Pancreas (tissue), 10 donors: ENCODE measurements at regions not wholly inside any gene's neighbourhood (a gene's known extent, or its start where the extent isn't known, plus 50 kb on each side); places are given as distances from the start of the nearest gene placed in this dataset.

Experiments used
- ATAC-seq, 4 donors: fragments of 200-7000 bp; cut with Tn5 transposase; one replicate each; pipeline versions ENCODE4 v1.8.0 to v1.9.1; 2020; ENCODE audit warnings: mild to moderate bottlenecking in 4 of 4, moderate library complexity in 4 of 4
- DNase-seq, 6 donors: peaks; one replicate each; pipeline ENCODE4 v3.0.0-alpha.2; 2020
- FAIRE-seq: peaks from 2 replicates; lab custom pipeline; 2012; peaks lifted over from hg19 to GRCh38; lab: Jason Lieb, UNC
- H3K27ac ChIP-seq, 4 donors: fragments of 200-600 bp; sonication (generic); 1 replicate in 3 of 4; 2 replicates in 1 of 4; pipeline versions ENCODE4 v1.5.0 to v1.8.0; 2020
- H3K27me3 ChIP-seq, 4 donors: fragments of 200-600 bp; one replicate each; pipeline ENCODE4 v1.8.0; 2021
- H3K36me3 ChIP-seq, 3 donors: fragments of 200-600 bp; sonication (generic) in 1 of 3; one replicate each; pipeline versions ENCODE4 v1.5.0 to v1.8.0; 2020 to 2021
- H3K4me1 ChIP-seq, 3 donors: fragments of 200-600 bp; one replicate each; pipeline ENCODE4 v1.8.0; 2021
- H3K4me3 ChIP-seq, 4 donors: fragments of 200-600 bp; sonication (generic) in 2 of 4; one replicate each; pipeline versions ENCODE4 v1.5.0 to v1.8.0; 2020 to 2021
- H3K9me3 ChIP-seq, 4 donors: fragments of 200-600 bp; one replicate each; pipeline ENCODE4 v1.8.0; 2021
- CTCF ChIP-seq, 4 donors: fragments of 200-600 bp; sonication (generic) in 3 of 4; IDR thresholded peaks; one replicate each; pipeline versions ENCODE4 v1.5.0 to v1.8.0; 2021; ENCODE audit warnings: antibody characterized with exemption in 4 of 4
- WGBS, 2 donors: extraction: QIAGEN DNeasy Blood & Tissue Kit; methylation state at CpG; one replicate each; pipeline ENCODE4 v1.1.7; 2013; 5-methylcytosine and 5-hydroxymethylcytosine counted together
- intact Hi-C, 3 donors: fragments of 100-400 bp; cut with DNase I; formaldehyde crosslinking; loops; one replicate each; pipeline versions ENCODE4 v1.11.1 to v1.14.2; 2022
- donor health status: healthy with polysubstance abuse.
- donor health status: DM: no; HTN: no; CAD: no; lungs with moderate emphysema.
- donor health status: DM: no; HTN: no; CAD: no.
- donor health status: control.
- donor health status: control.
- donor health status: Bipolar disorder and iron deficiency.
- donor health status: DM: yes; HTN: yes; CAD: no.
- donor health status: DM: no; HTN: no; CAD: no.
- donor health status: DM: no; HTN: no; CAD: no.
- donor health status: DM: yes; HTN: yes; CAD: no.

- intact Hi-C loops: no loop called here
- WGBS, 2 donors: 68 to 70% methylated on average over 7 of the region's 7 CpGs
- TF ChIP-seq CTCF (IDR thresholded peaks at IDR 0.05): no peak
- H3K27me3 ChIP-seq: no peaks in the 10 kb centered on the region
- no peak for FAIRE-seq
- H3K4me3 ChIP-seq: no peak overlapping the region
- peak in 1 of 6 donors; percentile 39 for DNase-seq
- peaks cover 0 to 4% (median 3%) of the 10 kb centered on the region in 3 donors for H3K4me1 ChIP-seq
- H3K27ac ChIP-seq: no peak overlapping the region
- ATAC-seq: no peak
- H3K9me3 ChIP-seq: no peaks in the 10 kb centered on the region
- H3K36me3 ChIP-seq: no peaks in the 10 kb centered on the region
Observed at GRCh38 chr9:113753398-113754119, 122.5 kb upstream of the ZNF618 start.

- Histone ChIP-seq H3K27ac (no peak overlapping the region), H3K4me3 (no peak overlapping the region), H3K27me3 (no peaks in the 10 kb centered on the region), H3K9me3 (no peaks in the 10 kb centered on the region), H3K4me1 (peaks cover 0 to 4% (median 3%) of the 10 kb centered on the region in 3 donors), H3K36me3 (no peaks in the 10 kb centered on the region)
- no peak for DNase-seq
- intact Hi-C loops: no loop called here
- no peak for TF ChIP-seq CTCF (IDR thresholded peaks at IDR 0.05)
- no peak for FAIRE-seq
- WGBS, 2 donors: 90 to 96% methylated on average over 2 of the region's 2 CpGs
- ATAC-seq: no peak
Observed at GRCh38 chr9:113754739-113755138, 121.4 kb upstream of the ZNF618 start.

GRCh38 chr9:113755433-113755832 is 120.7 kb upstream of the ZNF618 start:
- Histone ChIP-seq H3K9me3 (no peaks in the 10 kb centered on the region), H3K36me3 (no peaks in the 10 kb centered on the region), H3K27ac (no peak overlapping the region), H3K27me3 (no peaks in the 10 kb centered on the region), H3K4me3 (no peak overlapping the region), H3K4me1 (peaks cover 0 to 4% (median 3%) of the 10 kb centered on the region in 3 donors)
- no peak for FAIRE-seq
- peak; percentile 48 to 79 (median 60) for ATAC-seq
- WGBS, 2 donors: 20 to 24% methylated on average over 4 of the region's 4 CpGs
- DNase-seq: no peak
- TF ChIP-seq CTCF (IDR thresholded peaks at IDR 0.05): no peak
- intact Hi-C loops: no loop called here

GRCh38 chr9:113756476-113757192 is 119.5 kb upstream of the ZNF618 start:
- Histone ChIP-seq H3K36me3 (no peaks in the 10 kb centered on the region), H3K27ac (no peak overlapping the region), H3K4me1 (peaks cover 0 to 4% (median 3%) of the 10 kb centered on the region in 3 donors), H3K9me3 (no peaks in the 10 kb centered on the region), H3K4me3 (no peak overlapping the region), H3K27me3 (no peaks in the 10 kb centered on the region)
- ATAC-seq: no peak
- no peak for TF ChIP-seq CTCF (IDR thresholded peaks at IDR 0.05)
- intact Hi-C loops: no loop called here
- 95 to 96% methylated on average over 3 of the region's 3 CpGs for WGBS, 2 donors
- DNase-seq: no peak
- no peak for FAIRE-seq

- no peaks in the 10 kb centered on the region for H3K9me3 ChIP-seq
- H3K27ac ChIP-seq: no peak overlapping the region
- ATAC-seq (no peak), DNase-seq (no peak), FAIRE-seq (no peak)
- intact Hi-C loops: no loop called here
- no peaks in the 10 kb centered on the region for H3K27me3 ChIP-seq
- H3K36me3 ChIP-seq: no peaks in the 10 kb centered on the region
- no peak for TF ChIP-seq CTCF (IDR thresholded peaks at IDR 0.05)
- no peaks in the 10 kb centered on the region for H3K4me1 ChIP-seq
- H3K4me3 ChIP-seq: no peak overlapping the region
Observed at GRCh38 chr9:113763429-113763828, 112.7 kb upstream of the ZNF618 start.
